ENCODE measurements at regions not wholly inside any gene's neighbourhood (a gene's known extent, or its start where the extent isn't known, plus 50 kb on each side); places are given as distances from the start of the nearest gene placed in this dataset.

GRCh38 chr15:39272901-39273300 is 308.0 kb upstream of the THBS1 start:
- TF ChIP-seq CTCF (IDR thresholded peaks at IDR 0.05 in 4 of 5, conservative IDR thresholded peaks at IDR 0.05 in 1 of 5) (no peak), POLR2A (IDR thresholded peaks at IDR 0.05) (no peak)
